HepG2 (cell line): ENCODE measurements at regions not wholly inside any gene's neighbourhood (a gene's known extent, or its start where the extent isn't known, plus 50 kb on each side); places are given as distances from the start of the nearest gene placed in this dataset.

Experiments used
- ATAC-seq: fragments of 200-7000 bp; cut with Tn5 transposase; 3 replicates; pipeline ENCODE4 v1.9.1; 2020; ENCODE audit warnings: mild to moderate bottlenecking, moderate library complexity
- BruUV-seq: library from RNA; stranded (reverse); fragments of 400-500 nt; replicated peaks from 2 replicates; lab custom pipeline; 2021; lab: Mats Ljungman, UMichigan
- CTCF ChIA-PET: fragments of 300-600 bp; formaldehyde crosslinking; extraction: SDS; loops from one replicate; lab custom pipeline; 2021; ENCODE audit warnings: low total read pairs, inconsistent platforms, low intra/inter-chr PET ratio; lab: Yijun Ruan, JAX
- POLR2A ChIA-PET: fragments of 350-600 bp; sonication (Branson Sonifier 250); formaldehyde crosslinking; loops from one replicate; lab custom pipeline; 2020; ENCODE audit warnings: antibody characterized with exemption, inconsistent platforms; lab: Yijun Ruan, JAX
- DNase-seq: peaks from one replicate; pipeline ENCODE4 v3.0.0-alpha.2; 2015; ENCODE audit warnings: low spot score
- FAIRE-seq: peaks from 3 replicates; lab custom pipeline; 2011; peaks lifted over from hg19 to GRCh38; lab: Jason Lieb, UNC
- H2AFZ ChIP-seq: one replicate; pipeline ENCODE4 v1.6.1; 2011; ENCODE audit warnings: low read length, inconsistent platforms
- H3K27ac ChIP-seq: fragments of 300-600 bp; 3 replicates; pipeline ENCODE4 v1.8.0; 2011; ENCODE audit warnings: mixed run types, mild to moderate bottlenecking, mixed read lengths, low read length, inconsistent platforms; ENCODE audit not compliant: insufficient read depth; ENCODE audit errors: extremely low read length
- H3K27me3 ChIP-seq, 2 experiments: fragments of 200-600 bp in 1 of 2; 2 replicates in 1 of 2; 3 replicates in 1 of 2; pipeline versions ENCODE4 v1.6.0 to v1.8.0; 2011; ENCODE audit warnings: low read length in 2 of 2, mild to moderate bottlenecking in 2 of 2, moderate library complexity in 2 of 2, inconsistent platforms in 1 of 2; ENCODE audit not compliant: insufficient read depth in 2 of 2, control insufficient read depth in 1 of 2
- H3K36me3 ChIP-seq, 2 experiments: fragments of 200-600 bp in 1 of 2; replicated peaks in 1 of 2; 2 replicates in 1 of 2; 3 replicates in 1 of 2; pipeline versions ENCODE4 v1.5.1 to v1.8.0; 2011; ENCODE audit warnings: low read length in 2 of 2, inconsistent platforms in 1 of 2; ENCODE audit not compliant: insufficient read depth in 2 of 2, control insufficient read depth in 1 of 2
- H3K4me1 ChIP-seq: 2 replicates; pipeline ENCODE4 v1.5.1; 2012; ENCODE audit warnings: low read length, inconsistent platforms; ENCODE audit not compliant: insufficient read depth
- H3K4me2 ChIP-seq: 2 replicates; pipeline ENCODE4 v1.6.0; 2011; ENCODE audit warnings: low read depth, low read length, inconsistent platforms
- H3K4me3 ChIP-seq, 3 experiments: fragments of 200-600 bp in 1 of 3; sonication (generic), shearing (Covaris generic) in 1 of 3; replicated peaks in 1 of 3; 2 replicates each; pipeline ENCODE4 v1.5.1; 2011 to 2016; ENCODE audit warnings: low read length in 3 of 3, inconsistent platforms in 2 of 3, low read depth in 2 of 3, mild to moderate bottlenecking in 2 of 3, control low read depth in 1 of 3, mixed read lengths in 1 of 3; ENCODE audit not compliant: insufficient read depth in 1 of 3
- H3K79me2 ChIP-seq: one replicate; pipeline ENCODE4 v1.6.1; 2011; ENCODE audit warnings: low read length, inconsistent platforms; ENCODE audit not compliant: insufficient read depth
- H3K9ac ChIP-seq: 2 replicates; pipeline ENCODE4 v1.6.0; 2011; ENCODE audit warnings: mild to moderate bottlenecking, low read depth, low read length, inconsistent platforms; ENCODE audit not compliant: insufficient read depth
- H3K9me3 ChIP-seq: 2 replicates; pipeline ENCODE4 v1.5.1; 2012; ENCODE audit warnings: mild to moderate bottlenecking, low read length
- H4K20me1 ChIP-seq: 2 replicates; pipeline ENCODE4 v1.6.0; 2011; ENCODE audit warnings: inconsistent platforms, mild to moderate bottlenecking, low read length, moderate library complexity; ENCODE audit not compliant: insufficient read depth
- AKAP8 ChIP-seq: sonication (generic); formaldehyde crosslinking; IDR thresholded peaks from 2 replicates; pipeline ENCODE4 v1.5.1; 2020; ENCODE audit warnings: mild to moderate bottlenecking, missing genetic modification reagents
- IKZF4 ChIP-seq: sonication (generic); formaldehyde crosslinking; IDR thresholded peaks from 2 replicates; pipeline ENCODE4 v1.5.1; 2020; ENCODE audit warnings: borderline replicate concordance, mild to moderate bottlenecking, low read depth, missing genetic modification reagents; ENCODE audit errors: not compliant biosample characterization
- MXI1 ChIP-seq: IDR thresholded peaks from 3 replicates; pipeline ENCODE4 v1.6.1; 2012; ENCODE audit warnings: low read depth, low read length, inconsistent platforms, borderline replicate concordance
- PLRG1 ChIP-seq: fragments of 450-650 bp; conservative IDR thresholded peaks from 2 replicates; pipeline ENCODE4 v1.6.1; 2016
- RFXAP ChIP-seq: sonication (generic); formaldehyde crosslinking; IDR thresholded peaks from 2 replicates; pipeline ENCODE4 v1.4.0; 2020; ENCODE audit warnings: missing genetic modification reagents, borderline replicate concordance
- U2AF1 ChIP-seq: fragments of 200-400 bp; formaldehyde crosslinking; optimal IDR thresholded peaks from 2 replicates; pipeline ENCODE3; 2017; ENCODE audit warnings: mild to moderate bottlenecking, low read depth, low read length
- whole genome bisulfite sequencing: methylation state at CpG from one replicate; pipeline ENCODE4 v1.1.6; 2017; ENCODE audit warnings: low lambda C conversion rate; 5-methylcytosine and 5-hydroxymethylcytosine counted together
- in situ Hi-C: cut with HindIII; loops from 2 replicates; pipeline ENCODE4 v1.10.0; 2017; ENCODE audit warnings: low pct_unique_long_range_greater_than_20kb; ENCODE audit not compliant: extremely low pct_ligation_motif_present
- intact Hi-C: fragments of 100-400 bp; cut with micrococcal nuclease; formaldehyde crosslinking; loops from one replicate; pipeline ENCODE4 v1.10.0; 2022; ENCODE audit not compliant: unreplicated experiment
- TF ChIP-seq, protein P1 (sequence below): sonication (generic); formaldehyde crosslinking; IDR thresholded peaks from one replicate; pipeline ENCODE4 v1.5.1; 2020; ENCODE audit warnings: mild to moderate bottlenecking, missing genetic modification reagents; ENCODE audit errors: not compliant biosample characterization

DNA sequence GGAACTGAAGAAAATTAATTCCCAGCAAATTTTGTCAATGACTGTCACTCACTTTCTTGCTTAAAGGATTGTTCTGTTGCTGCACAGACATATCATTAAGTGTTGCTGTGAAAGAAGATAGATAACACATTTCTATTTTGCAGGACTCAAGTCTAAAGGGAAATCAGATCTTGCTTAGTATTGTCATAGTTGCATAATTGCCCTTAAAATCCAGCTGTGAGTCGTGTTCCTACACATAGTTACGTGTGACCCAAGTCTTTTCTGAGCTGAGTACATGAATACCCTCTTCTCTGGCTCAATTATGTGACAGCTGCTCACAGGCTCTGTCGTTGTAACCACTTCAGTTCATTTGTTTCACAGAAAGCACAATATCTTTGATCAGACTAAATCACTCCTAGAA is 390.8 kb downstream of the DTWD2 start:
- no peaks in the 10 kb centered on the region for H3K36me3 ChIP-seq
- H3K4me1 ChIP-seq, result no peaks in the 10 kb centered on the region
- H3K27me3 ChIP-seq, result no peaks in the 10 kb centered on the region
- ChIA-PET CTCF (no interaction called here), POLR2A (no interaction called here)
- intact Hi-C loops (no loop called here), in situ Hi-C loops (no loop called here)
- H3K4me2 ChIP-seq, result no peak overlapping the region
- ATAC-seq (no peak), FAIRE-seq (no peak), DNase-seq (no peak)
- H4K20me1 ChIP-seq, result no peaks in the 10 kb centered on the region
- H3K9me3 ChIP-seq, result no peaks in the 10 kb centered on the region
- H3K79me2 ChIP-seq, result no peaks in the 10 kb centered on the region
- no peak overlapping the region for H3K9ac ChIP-seq
- no peak overlapping the region for H3K4me3 ChIP-seq
- no TSS peak for BruUV-seq
- no peak overlapping the region for H2AFZ ChIP-seq
- no peak overlapping the region for H3K27ac ChIP-seq
- 3% methylated on average over 3 of the region's 3 CpGs for WGBS
- TF ChIP-seq U2AF1 (no peak), RFXAP (CRISPR knock-in tag) (no peak), MXI1 (no peak), AKAP8 (CRISPR knock-in tag) (no peak), IKZF4 (CRISPR knock-in tag) (no peak), PLRG1 (no peak)
- TF ChIP-seq, protein P1, sequence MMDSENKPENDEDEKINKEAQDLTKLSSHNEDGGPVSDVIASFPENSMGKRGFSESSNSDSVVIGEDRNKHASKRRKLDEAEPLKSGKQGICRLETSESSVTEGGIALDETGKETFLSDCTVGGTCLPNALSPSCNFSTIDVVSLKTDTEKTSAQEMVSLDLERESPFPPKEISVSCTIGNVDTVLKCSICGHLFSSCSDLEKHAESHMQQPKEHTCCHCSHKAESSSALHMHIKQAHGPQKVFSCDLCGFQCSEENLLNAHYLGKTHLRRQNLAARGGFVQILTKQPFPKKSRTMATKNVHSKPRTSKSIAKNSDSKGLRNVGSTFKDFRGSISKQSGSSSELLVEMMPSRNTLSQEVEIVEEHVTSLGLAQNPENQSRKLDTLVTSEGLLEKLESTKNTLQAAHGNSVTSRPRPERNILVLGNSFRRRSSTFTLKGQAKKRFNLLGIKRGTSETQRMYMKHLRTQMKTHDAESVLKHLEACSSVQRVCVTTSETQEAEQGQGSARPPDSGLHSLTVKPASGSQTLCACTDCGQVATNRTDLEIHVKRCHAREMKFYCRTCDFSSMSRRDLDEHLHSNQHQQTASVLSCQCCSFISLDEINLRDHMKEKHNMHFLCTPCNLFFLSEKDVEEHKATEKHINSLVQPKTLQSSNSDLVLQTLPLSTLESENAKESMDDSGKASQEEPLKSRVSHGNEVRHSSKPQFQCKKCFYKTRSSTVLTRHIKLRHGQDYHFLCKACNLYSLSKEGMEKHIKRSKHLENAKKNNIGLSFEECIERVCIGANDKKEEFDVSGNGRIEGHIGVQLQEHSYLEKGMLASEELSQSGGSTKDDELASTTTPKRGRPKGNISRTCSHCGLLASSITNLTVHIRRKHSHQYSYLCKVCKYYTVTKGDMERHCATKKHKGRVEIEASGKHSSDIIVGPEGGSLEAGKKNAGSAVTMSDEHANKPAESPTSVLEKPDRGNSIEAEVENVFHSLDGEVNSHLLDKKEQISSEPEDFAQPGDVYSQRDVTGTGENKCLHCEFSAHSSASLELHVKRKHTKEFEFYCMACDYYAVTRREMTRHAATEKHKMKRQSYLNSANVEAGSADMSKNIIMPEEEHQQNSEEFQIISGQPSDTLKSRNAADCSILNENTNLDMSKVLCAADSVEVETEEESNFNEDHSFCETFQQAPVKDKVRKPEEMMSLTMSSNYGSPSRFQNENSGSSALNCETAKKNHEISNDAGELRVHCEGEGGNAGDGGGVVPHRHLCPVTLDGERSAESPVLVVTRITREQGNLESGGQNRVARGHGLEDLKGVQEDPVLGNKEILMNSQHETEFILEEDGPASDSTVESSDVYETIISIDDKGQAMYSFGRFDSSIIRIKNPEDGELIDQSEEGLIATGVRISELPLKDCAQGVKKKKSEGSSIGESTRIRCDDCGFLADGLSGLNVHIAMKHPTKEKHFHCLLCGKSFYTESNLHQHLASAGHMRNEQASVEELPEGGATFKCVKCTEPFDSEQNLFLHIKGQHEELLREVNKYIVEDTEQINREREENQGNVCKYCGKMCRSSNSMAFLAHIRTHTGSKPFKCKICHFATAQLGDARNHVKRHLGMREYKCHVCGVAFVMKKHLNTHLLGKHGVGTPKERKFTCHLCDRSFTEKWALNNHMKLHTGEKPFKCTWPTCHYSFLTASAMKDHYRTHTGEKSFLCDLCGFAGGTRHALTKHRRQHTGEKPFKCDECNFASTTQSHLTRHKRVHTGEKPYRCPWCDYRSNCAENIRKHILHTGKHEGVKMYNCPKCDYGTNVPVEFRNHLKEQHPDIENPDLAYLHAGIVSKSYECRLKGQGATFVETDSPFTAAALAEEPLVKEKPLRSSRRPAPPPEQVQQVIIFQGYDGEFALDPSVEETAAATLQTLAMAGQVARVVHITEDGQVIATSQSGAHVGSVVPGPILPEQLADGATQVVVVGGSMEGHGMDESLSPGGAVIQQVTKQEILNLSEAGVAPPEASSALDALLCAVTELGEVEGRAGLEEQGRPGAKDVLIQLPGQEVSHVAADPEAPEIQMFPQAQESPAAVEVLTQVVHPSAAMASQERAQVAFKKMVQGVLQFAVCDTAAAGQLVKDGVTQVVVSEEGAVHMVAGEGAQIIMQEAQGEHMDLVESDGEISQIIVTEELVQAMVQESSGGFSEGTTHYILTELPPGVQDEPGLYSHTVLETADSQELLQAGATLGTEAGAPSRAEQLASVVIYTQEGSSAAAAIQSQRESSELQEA (CRISPR knock-in tag), result no peak
